ENCODE measurements at regions not wholly inside any gene's neighbourhood (a gene's known extent, or its start where the extent isn't known, plus 50 kb on each side); places are given as distances from the start of the nearest gene placed in this dataset.
"Not testable (repeated sequence)": the region's sequence is repeated elsewhere in the genome, so short reads cannot be mapped to it uniquely, and the experiment has no call there.

DNA sequence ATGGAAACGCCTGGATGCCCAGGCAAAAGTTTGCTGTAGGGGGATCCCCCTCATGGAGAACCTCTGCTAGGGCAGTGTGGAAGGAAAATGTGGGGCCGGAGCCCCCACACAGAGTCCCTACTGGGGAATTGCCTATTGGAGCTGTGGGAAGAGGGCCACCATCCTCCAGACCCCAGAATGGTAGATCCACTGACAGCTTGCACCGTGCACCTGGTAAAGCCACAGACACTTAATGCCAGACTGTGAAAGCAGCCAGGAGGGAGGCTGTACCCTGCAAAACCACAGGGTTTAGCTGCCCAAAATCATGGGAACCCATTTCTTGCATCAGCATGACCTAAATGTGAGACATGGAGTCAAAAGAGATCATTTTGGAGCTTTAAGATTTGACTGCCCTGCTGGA is 302.0 kb upstream of the ST8SIA4 start:
- not testable (repeated sequence) for TF ChIP-seq EZH2 (IDR thresholded peaks at IDR 0.05; ENCODE audit: insufficient read depth, poor library complexity, severe bottlenecking); EZH2phosphoT487 (IDR thresholded peaks at IDR 0.05; ENCODE audit: insufficient read depth, low read depth)

All from GM23248 (cell line).